ENCODE measurements at regions not wholly inside any gene's neighbourhood (a gene's known extent, or its start where the extent isn't known, plus 50 kb on each side); places are given as distances from the start of the nearest gene placed in this dataset.
"Not testable (repeated sequence)": the region's sequence is repeated elsewhere in the genome, so short reads cannot be mapped to it uniquely, and the experiment has no call there.

- H3K9me3 Mint-ChIP-seq: no peaks in the 10 kb centered on the region
- H3K4me1 ChIP-seq (ENCODE audit: control insufficient read depth in 1 of 2, insufficient read depth in 2 of 2, low read length in 2 of 2): no peaks in the 10 kb centered on the region
- H3K4me2 ChIP-seq (replicated peaks; ENCODE audit: extremely low read depth, low read length, poor library complexity, severe bottlenecking): no peak overlapping the region
- H3K36me3 Mint-ChIP-seq: no peaks in the 10 kb centered on the region
- no peaks in the 10 kb centered on the region for H3K9me3 ChIP-seq (replicated peaks in 1 of 2; ENCODE audit: control insufficient read depth in 1 of 2, insufficient read depth in 1 of 2, low read length in 2 of 2)
- H3K79me2 ChIP-seq (ENCODE audit: insufficient read depth, low read length): no peaks in the 10 kb centered on the region
- H2AFZ ChIP-seq (ENCODE audit: insufficient read depth, low read depth, low read length, poor library complexity, severe bottlenecking): no peak overlapping the region
- no peak for DNase-seq
- peak; percentile 61 for TF ChIP-seq CTCF (IDR thresholded peaks at IDR 0.05)
- no peak overlapping the region for H3K27ac Mint-ChIP-seq
- H3K27me3 ChIP-seq (ENCODE audit: control insufficient read depth in 2 of 2, insufficient read depth in 2 of 2, low read length in 2 of 2): no peaks in the 10 kb centered on the region
- H3K27me3 Mint-ChIP-seq (ENCODE audit: low read depth in 3 of 3): peaks cover 0 to 3% (median 3%) of the 10 kb centered on the region in 3 donors
- no peaks in the 10 kb centered on the region for H3K36me3 ChIP-seq (replicated peaks in 1 of 2; ENCODE audit: control insufficient read depth in 1 of 2, insufficient read depth in 2 of 2, low read length in 2 of 2)
- no CpG with 5 or more reads among the region's 7 CpGs for WGBS (ENCODE audit: insufficient coverage)
- no peak overlapping the region for H3K27ac ChIP-seq (ENCODE audit: low read depth in 1 of 2, low read length in 2 of 2)
- no peaks in the 10 kb centered on the region for H3K4me1 Mint-ChIP-seq
- intact Hi-C loops (cut with micrococcal nuclease): no loop called here
- no peak overlapping the region for H3K9ac ChIP-seq (ENCODE audit: insufficient read depth, low read length, poor library complexity, severe bottlenecking)
- no peaks in the 10 kb centered on the region for H4K20me1 ChIP-seq (ENCODE audit: insufficient read depth, low read length)
- H3K4me3 Mint-ChIP-seq: no peak overlapping the region
- no peak overlapping the region for H3K4me3 ChIP-seq (replicated peaks in 1 of 3; ENCODE audit: low read depth in 2 of 3, low read length in 3 of 3)
Observed at GRCh38 chr2:88919087-88919738, 227.7 kb downstream of the RPIA start.

- H3K36me3 Mint-ChIP-seq; H3K36me3 ChIP-seq (replicated peaks in 1 of 2; ENCODE audit: control insufficient read depth in 1 of 2, insufficient read depth in 2 of 2, low read length in 2 of 2); H3K27me3 ChIP-seq (ENCODE audit: control insufficient read depth in 2 of 2, insufficient read depth in 2 of 2, low read length in 2 of 2); H3K9ac ChIP-seq (ENCODE audit: insufficient read depth, low read length, poor library complexity, severe bottlenecking); H3K4me3 Mint-ChIP-seq; H3K4me3 ChIP-seq (replicated peaks in 1 of 3; ENCODE audit: low read depth in 2 of 3, low read length in 3 of 3); H3K27ac Mint-ChIP-seq; H3K79me2 ChIP-seq (ENCODE audit: insufficient read depth, low read length); H3K4me1 Mint-ChIP-seq; H3K9me3 ChIP-seq (replicated peaks in 1 of 2; ENCODE audit: control insufficient read depth in 1 of 2, insufficient read depth in 1 of 2, low read length in 2 of 2); H3K4me2 ChIP-seq (replicated peaks; ENCODE audit: extremely low read depth, low read length, poor library complexity, severe bottlenecking); DNase-seq; H2AFZ ChIP-seq (ENCODE audit: insufficient read depth, low read depth, low read length, poor library complexity, severe bottlenecking); H3K4me1 ChIP-seq (ENCODE audit: control insufficient read depth in 1 of 2, insufficient read depth in 2 of 2, low read length in 2 of 2); H4K20me1 ChIP-seq (ENCODE audit: insufficient read depth, low read length); H3K27ac ChIP-seq (ENCODE audit: low read depth in 1 of 2, low read length in 2 of 2); H3K27me3 Mint-ChIP-seq (ENCODE audit: low read depth in 3 of 3); H3K9me3 Mint-ChIP-seq; intact Hi-C loops (cut with micrococcal nuclease): not testable (repeated sequence)
- WGBS (ENCODE audit: insufficient coverage): 96% methylated on average over 17 of the region's 31 CpGs
Observed at GRCh38 chr2:88920399-88920798, 228.9 kb downstream of the RPIA start.

Data from CD14-positive monocyte (primary cell).